ENCODE measurements at regions not wholly inside any gene's neighbourhood (a gene's known extent, or its start where the extent isn't known, plus 50 kb on each side); places are given as distances from the start of the nearest gene placed in this dataset.

DNA sequence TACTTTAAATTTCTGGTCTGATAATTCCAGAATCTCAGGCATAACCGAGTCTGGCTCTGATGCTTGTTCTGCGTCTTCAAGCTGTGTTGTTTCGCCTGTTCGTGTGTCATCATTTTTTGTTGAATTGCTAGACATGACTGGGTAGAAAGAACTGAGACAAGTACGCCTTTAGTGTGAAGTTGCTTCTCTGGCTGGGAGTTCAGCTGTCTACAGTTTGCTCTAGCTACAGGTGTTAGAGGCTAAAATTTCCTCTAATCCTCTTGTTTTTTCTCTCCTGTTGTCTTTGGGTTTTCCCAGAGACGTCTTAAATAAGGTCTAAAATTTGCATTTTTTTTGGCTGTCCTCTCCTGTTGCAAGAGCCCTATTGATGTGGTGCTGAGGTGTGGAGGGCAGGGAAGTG is 100.3 kb downstream of the FAM50B start:
- DNase-seq (ENCODE audit: low spot score) (no peak), ATAC-seq (ENCODE audit: insufficient number of reproducible peaks, low FRiP score, low read depth) (no peak)
- no peak overlapping the region for H3K4me3 ChIP-seq
- TF ChIP-seq, protein P1, sequence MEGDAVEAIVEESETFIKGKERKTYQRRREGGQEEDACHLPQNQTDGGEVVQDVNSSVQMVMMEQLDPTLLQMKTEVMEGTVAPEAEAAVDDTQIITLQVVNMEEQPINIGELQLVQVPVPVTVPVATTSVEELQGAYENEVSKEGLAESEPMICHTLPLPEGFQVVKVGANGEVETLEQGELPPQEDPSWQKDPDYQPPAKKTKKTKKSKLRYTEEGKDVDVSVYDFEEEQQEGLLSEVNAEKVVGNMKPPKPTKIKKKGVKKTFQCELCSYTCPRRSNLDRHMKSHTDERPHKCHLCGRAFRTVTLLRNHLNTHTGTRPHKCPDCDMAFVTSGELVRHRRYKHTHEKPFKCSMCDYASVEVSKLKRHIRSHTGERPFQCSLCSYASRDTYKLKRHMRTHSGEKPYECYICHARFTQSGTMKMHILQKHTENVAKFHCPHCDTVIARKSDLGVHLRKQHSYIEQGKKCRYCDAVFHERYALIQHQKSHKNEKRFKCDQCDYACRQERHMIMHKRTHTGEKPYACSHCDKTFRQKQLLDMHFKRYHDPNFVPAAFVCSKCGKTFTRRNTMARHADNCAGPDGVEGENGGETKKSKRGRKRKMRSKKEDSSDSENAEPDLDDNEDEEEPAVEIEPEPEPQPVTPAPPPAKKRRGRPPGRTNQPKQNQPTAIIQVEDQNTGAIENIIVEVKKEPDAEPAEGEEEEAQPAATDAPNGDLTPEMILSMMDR (IDR thresholded peaks at IDR 0.05): no peak
- H3K4me1 ChIP-seq (ENCODE audit: control insufficient read depth in 1 of 2, low read depth in 2 of 2): peaks cover 0 to 8% of the 10 kb centered on the region in 2 donors
- no peak overlapping the region for H3K27ac ChIP-seq
- H3K9me3 ChIP-seq: no peaks in the 10 kb centered on the region
- H3K27me3 ChIP-seq (replicated peaks; ENCODE audit: insufficient read depth): no peaks in the 10 kb centered on the region
- no peaks in the 10 kb centered on the region for H3K36me3 ChIP-seq

DNA sequence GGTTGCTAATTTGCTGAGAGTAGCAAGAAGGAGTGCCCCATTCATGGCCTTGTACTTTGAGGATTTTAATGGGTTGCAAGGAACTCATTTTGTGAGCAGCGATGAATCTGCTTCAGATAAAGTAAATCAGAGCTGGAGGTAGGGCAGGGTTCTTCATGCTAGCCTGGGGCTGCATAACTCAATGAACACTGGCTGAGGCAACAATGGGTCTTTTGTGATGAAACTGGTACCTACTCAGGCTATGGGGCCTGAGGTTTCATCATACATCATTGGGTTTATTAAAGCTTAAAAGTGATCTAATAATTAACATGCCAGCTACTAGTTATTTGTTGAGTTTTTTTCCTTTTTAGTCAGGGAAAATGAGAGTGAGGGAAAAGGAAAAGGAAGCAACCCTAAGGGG is 106.9 kb downstream of the FAM50B start:
- Histone ChIP-seq H3K27ac (no peak overlapping the region), H3K36me3 (no peaks in the 10 kb centered on the region), H3K4me1 (ENCODE audit: control insufficient read depth in 1 of 2, low read depth in 2 of 2) (no peaks in the 10 kb centered on the region), H3K4me3 (no peak overlapping the region), H3K9me3 (no peaks in the 10 kb centered on the region), H3K27me3 (replicated peaks; ENCODE audit: insufficient read depth) (no peaks in the 10 kb centered on the region)
- TF ChIP-seq, protein P1 (IDR thresholded peaks at IDR 0.05): no peak
- no peak for DNase-seq (ENCODE audit: low spot score)
- ATAC-seq (ENCODE audit: insufficient number of reproducible peaks, low FRiP score, low read depth): no peak

DNA sequence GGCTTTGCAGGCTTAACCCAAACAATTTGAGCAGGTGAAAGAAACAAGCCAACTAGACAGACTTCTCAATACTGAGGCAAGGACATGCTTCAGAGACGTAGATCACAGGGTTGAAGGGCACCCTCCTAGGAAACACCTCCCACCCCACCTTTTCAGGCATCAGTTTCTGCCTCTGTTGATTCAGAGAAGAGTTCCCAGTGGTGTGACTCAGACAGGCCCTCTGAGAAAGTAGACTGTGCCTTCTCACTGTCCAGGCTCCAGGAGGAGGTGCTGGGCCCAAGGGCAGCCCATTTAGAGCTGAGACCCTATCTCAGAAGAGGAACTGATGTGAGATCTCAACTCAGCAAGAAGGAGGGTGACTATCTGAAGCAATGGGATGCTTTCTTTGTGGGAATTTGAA is 108.1 kb downstream of the FAM50B start:
- ATAC-seq (ENCODE audit: insufficient number of reproducible peaks, low FRiP score, low read depth) (no peak), DNase-seq (ENCODE audit: low spot score) (no peak)
- TF ChIP-seq, protein P1 (IDR thresholded peaks at IDR 0.05): no peak
- no peaks in the 10 kb centered on the region for H3K9me3 ChIP-seq
- no peaks in the 10 kb centered on the region for H3K4me1 ChIP-seq (ENCODE audit: control insufficient read depth in 1 of 2, low read depth in 2 of 2)
- no peak overlapping the region for H3K27ac ChIP-seq
- H3K36me3 ChIP-seq: no peaks in the 10 kb centered on the region
- no peaks in the 10 kb centered on the region for H3K27me3 ChIP-seq (replicated peaks; ENCODE audit: insufficient read depth)
- H3K4me3 ChIP-seq: no peak overlapping the region

DNA sequence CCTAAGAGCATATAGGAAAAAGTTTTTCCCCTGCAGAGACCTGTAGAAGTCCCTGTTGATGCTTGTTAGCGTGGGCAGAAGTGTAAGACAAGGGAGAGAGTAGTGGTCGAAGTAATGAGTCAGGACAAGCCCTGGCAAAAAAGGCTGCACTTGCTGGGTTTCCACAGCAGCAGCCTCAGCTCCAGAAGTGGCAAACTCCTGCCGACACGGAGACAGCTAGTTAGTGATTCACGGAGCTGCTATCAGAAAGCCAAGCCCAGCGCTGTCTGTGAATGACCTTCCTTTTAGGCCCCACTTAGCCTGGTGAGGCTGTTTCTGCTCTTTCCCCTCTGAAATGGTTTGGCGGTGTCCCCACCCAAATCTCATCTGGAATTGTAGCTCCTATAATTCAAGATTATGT is 109.1 kb downstream of the FAM50B start:
- no peak overlapping the region for H3K4me3 ChIP-seq
- H3K27me3 ChIP-seq (replicated peaks; ENCODE audit: insufficient read depth): no peaks in the 10 kb centered on the region
- DNase-seq (ENCODE audit: low spot score): no peak
- no peaks in the 10 kb centered on the region for H3K9me3 ChIP-seq
- H3K27ac ChIP-seq: no peak overlapping the region
- H3K36me3 ChIP-seq: no peaks in the 10 kb centered on the region
- TF ChIP-seq, protein P1 (IDR thresholded peaks at IDR 0.05): no peak
- no peaks in the 10 kb centered on the region for H3K4me1 ChIP-seq (ENCODE audit: control insufficient read depth in 1 of 2, low read depth in 2 of 2)
- ATAC-seq (ENCODE audit: insufficient number of reproducible peaks, low FRiP score, low read depth): no peak

DNA sequence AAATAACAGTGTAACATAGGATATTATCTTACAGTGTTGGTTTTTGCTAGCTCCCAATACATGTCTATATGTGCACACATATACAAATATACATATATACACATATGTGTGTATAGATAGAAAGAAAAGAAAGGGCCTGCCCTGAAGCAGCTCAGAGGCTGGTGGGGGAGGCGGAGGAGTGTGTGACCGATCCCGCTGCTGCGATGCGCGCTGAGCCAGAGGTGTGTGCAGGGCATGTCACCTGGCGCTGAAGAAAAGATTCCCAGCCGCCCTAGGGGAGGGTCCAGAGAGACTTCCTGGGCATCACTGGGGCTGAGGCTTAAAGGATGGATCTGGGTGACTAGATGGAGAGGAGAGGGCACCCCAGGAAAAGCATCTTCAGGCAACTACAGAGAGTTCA is 110.2 kb downstream of the FAM50B start:
- H3K27me3 ChIP-seq (replicated peaks; ENCODE audit: insufficient read depth): no peaks in the 10 kb centered on the region
- no peak for DNase-seq (ENCODE audit: low spot score)
- ATAC-seq (ENCODE audit: insufficient number of reproducible peaks, low FRiP score, low read depth): no peak
- no peaks in the 10 kb centered on the region for H3K36me3 ChIP-seq
- TF ChIP-seq, protein P1 (IDR thresholded peaks at IDR 0.05): no peak
- no peak overlapping the region for H3K4me3 ChIP-seq
- no peaks in the 10 kb centered on the region for H3K4me1 ChIP-seq (ENCODE audit: control insufficient read depth in 1 of 2, low read depth in 2 of 2)
- no peak overlapping the region for H3K27ac ChIP-seq
- no peaks in the 10 kb centered on the region for H3K9me3 ChIP-seq
